Hematopoietic multipotent progenitor cell treated with erythropoietin and hydrocortisone succinate and interleukin-3 and kit ligand, for 17 days (in vitro differentiated cells): ENCODE measurements at regions not wholly inside any gene's neighbourhood (a gene's known extent, or its start where the extent isn't known, plus 50 kb on each side); places are given as distances from the start of the nearest gene placed in this dataset.
"Not testable (repeated sequence)": the region's sequence is repeated elsewhere in the genome, so short reads cannot be mapped to it uniquely, and the experiment has no call there.

Experiments used
- DNase-seq: peaks from one replicate; pipeline ENCODE4 v3.0.0-alpha.2; 2015; ENCODE audit warnings: low spot score

DNA sequence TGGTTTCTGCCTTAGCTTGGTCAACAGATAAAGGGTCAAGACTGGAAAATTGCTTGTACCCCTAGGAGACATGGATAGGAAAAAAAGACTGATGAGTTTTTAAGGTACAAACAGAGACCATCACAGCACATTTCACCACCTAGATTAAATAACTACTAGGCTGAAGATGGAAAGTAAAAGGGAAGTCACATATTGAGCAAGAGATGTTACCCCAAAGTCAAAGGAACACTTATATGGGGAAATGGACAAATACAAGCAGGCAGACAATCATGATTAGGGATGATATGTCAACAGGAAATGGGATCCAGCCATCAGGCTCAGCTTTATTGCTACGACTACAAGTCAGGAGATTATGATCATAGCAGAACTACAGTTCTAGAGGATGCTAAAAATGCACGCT is 1643.1 kb upstream of the CELF4 start:
- no peak for DNase-seq

- no peak for DNase-seq
Measured at GRCh38 chr18:39208190-39208589, 1642.6 kb upstream of the CELF4 start.

- DNase-seq: not testable (repeated sequence)
Measured at GRCh38 chr18:39206398-39207103, 1641.0 kb upstream of the CELF4 start.

GRCh38 chr18:39205565-39206195 is 1640.1 kb upstream of the CELF4 start:
- DNase-seq: no peak

DNA sequence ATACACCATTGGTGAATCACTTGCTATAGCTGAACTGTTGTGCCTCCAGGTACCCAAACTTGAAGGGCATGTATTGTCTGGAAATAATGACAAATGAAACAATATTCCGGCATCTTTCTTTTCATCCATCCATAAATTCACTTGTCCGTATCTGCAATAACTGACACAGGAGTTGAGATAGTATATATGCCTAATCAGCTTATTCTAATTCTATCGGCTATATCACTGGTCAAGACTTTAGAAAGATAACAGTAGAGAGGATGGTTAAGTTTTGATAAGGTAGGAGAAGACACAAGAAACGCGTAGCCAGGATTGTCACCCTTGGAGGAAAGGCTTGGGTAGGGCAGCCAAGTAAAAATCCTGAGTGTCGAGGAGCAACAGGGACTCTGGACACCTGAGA is 1634.6 kb upstream of the CELF4 start:
- DNase-seq: no peak

DNA sequence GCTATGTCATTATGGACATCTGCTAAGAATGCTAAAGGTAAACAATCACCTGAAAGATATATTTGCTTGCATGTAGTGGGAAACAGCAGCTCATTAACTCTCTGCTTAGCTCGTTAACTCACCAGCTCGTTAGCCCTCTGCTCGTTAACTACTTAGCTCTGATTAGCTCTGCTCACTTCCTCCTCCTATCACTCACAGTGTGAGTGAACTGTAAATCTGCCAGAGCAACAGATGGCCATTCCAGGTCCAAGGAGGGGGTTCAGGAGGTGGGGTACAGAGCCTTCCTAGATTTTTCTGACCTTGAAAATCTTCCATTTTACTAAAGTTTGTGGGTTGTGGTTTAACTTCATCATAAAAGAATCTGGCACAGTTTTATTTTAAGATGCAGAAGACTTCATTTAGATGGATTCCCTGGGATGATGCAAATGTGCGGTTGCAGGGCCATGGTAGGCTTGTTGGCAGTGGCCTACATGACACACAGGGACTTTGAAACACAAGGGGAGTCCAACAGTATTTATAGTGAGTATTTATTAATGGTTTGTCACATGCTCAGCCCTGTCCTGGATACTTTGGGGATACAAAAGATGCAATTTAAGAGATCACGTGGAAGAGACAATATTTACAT is 1633.7 kb upstream of the CELF4 start:
- DNase-seq: no peak

- DNase-seq: no peak
Measured at GRCh38 chr18:39198376-39198775, 1632.8 kb upstream of the CELF4 start.

DNA sequence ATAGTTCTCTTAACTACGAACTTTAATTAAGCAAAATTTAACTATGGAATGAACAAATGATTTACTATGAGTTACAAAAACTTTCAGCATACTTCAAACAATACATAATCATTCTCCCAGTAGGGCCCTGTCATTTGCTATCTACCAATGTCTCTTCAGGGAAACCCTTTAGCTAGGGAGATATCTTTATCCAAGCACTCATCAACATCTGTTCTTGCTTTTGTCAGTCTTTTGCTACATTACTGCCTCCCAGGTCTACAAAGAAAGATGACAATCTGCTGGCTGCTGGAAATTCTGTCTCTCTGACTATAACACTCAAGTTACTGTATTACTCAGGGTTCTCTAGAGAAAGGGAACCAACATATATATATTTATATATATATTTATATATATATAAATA is 1626.3 kb upstream of the CELF4 start:
- no peak for DNase-seq

GRCh38 chr18:39191058-39191457 is 1625.5 kb upstream of the CELF4 start:
- no peak for DNase-seq

DNA sequence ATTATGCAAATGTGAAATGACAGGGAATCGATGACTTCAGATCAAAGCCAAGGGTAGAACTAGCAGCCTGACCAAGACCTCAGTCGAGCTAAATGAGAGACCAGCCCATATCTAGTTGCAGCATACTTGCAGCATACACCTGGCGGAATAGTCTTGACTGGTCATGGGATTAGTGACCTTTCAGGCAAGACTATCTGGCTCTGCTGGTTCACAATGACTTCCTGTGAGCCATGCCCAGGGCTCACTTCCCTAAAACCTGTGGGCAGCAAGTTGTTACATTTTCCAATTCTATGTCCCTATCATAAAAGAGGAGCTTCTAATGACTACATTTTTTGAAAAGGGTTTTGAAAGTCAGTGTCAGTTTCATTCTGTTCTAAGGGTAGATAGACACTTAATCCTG is 1624.9 kb upstream of the CELF4 start:
- DNase-seq: no peak

DNA sequence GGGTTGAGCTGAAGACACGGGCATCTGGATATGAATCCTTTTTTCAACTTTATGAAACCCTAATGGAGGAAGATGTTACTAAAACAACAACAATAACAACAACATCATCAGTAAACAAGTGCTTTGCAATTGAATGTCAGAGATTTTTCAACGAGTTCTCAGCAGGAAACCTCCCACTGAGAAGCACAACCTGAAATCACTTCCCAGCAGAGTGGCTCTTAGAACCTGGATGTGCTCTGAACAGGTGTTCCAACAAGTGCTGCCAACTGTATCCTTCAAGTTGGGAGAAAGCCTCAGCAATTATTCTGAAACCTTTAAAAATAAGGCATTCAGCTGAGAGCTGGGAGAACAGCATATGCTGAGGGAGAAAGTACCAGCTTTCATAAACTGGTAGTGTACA is 1622.7 kb upstream of the CELF4 start:
- DNase-seq: no peak

GRCh38 chr18:39186008-39186407 is 1620.4 kb upstream of the CELF4 start:
- DNase-seq: no peak

- no peak for DNase-seq
Measured at GRCh38 chr18:39184176-39184575, 1618.6 kb upstream of the CELF4 start.

DNA sequence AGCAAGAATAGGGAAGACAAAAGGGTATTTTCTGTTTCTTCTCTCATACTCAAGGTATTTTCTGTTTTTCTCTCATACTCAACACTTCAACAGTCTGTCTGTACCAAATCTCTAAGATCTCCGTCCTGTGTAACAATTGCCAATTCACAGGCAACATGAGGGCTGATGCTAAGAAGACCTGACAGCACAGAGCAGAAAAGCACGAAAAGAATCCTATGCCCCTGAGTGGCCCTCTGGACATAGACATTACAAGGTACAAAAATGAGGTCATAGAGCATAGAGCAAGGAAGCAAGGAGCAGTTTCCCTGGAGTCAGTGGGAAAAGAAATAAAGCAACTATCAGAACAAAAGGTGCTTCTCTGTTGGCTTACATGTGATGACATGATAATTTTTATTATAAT is 1612.6 kb upstream of the CELF4 start:
- DNase-seq: no peak

GRCh38 chr18:39172695-39173421 is 1607.3 kb upstream of the CELF4 start:
- no peak for DNase-seq

DNA sequence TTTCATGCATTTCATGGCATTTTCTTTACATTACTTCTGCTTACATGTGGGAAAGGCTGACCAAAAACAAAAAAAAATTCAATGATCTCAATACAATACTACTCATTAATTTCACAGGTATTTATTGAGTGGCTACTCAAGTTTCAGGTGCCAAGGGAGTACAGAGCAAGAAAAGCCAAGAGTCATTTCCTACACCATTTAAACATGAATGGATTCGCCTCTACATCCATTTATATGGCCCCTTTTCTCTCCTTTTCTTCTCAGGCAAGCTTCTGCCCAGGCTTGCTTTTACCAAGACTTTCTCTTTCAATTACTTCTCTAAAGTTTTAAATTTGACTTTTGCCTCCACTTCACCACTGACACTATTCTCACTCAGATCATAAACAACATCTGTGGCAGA is 1603.1 kb upstream of the CELF4 start:
- no peak for DNase-seq

- DNase-seq: no peak
Measured at GRCh38 chr18:39167990-39168389, 1602.4 kb upstream of the CELF4 start.

DNA sequence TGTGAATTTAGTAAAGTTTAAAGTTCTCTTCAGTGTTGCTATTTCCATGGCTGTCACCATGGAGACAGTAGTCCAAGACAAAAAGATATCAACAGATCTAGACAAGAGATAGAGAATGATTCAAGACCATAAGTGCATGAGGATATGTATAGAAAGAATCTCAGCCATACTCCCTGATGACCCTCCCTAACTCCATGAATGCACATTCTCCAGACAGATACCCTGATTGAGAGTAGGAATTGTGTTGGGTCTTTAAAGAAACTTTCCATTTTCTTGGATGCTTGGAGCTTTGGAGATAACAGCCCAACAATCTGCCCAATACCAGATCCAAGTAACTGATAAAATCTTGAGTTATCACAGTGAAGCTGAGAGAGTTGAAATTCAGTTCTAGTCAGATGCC is 1601.2 kb upstream of the CELF4 start:
- no peak for DNase-seq

GRCh38 chr18:39162013-39162827 is 1596.6 kb upstream of the CELF4 start:
- no peak for DNase-seq

DNA sequence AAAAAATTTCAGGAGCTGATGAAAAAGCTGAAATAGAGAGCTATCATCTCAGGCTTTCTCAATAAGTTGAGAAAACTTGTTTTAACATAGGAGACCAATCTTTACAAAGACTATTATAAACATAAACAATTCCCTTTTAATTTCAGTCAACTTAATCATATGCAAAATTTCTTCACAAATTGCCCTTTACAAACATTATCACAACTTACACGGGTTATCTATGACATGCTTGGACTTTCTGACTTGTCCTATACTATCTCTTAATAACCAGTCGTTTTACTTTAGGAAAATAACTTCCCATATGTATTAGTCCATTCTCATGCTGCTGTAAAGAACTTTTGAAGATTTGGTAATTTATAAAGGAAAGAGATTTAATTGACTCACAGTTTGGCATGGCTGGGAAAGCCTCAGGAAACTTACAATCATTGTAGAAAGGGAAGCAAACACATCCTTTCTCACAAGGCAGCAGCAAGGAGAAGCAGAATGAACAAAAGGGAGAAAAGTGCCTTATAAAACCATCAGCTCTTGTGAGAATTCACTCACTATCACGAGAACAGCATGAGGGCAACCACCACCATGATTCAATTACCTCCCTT is 1583.7 kb upstream of the CELF4 start:
- no peak for DNase-seq

- no peak for DNase-seq
Measured at GRCh38 chr18:39134255-39134654, 1568.7 kb upstream of the CELF4 start.

- DNase-seq: not testable (repeated sequence)
Measured at GRCh38 chr18:39127538-39127937, 1561.9 kb upstream of the CELF4 start.
